GM19395 (cell line): ENCODE measurements at regions not wholly inside any gene's neighbourhood (a gene's known extent, or its start where the extent isn't known, plus 50 kb on each side); places are given as distances from the start of the nearest gene placed in this dataset.
"Not testable (repeated sequence)": the region's sequence is repeated elsewhere in the genome, so short reads cannot be mapped to it uniquely, and the experiment has no call there.

Experiments used
- ATAC-seq: cut with Tn5 transposase; IDR thresholded peaks from one replicate; pipeline ENCODE4 v1.9.1; 2021; ENCODE audit warnings: mild to moderate bottlenecking, moderate library complexity; ENCODE audit not compliant: unreplicated experiment

DNA sequence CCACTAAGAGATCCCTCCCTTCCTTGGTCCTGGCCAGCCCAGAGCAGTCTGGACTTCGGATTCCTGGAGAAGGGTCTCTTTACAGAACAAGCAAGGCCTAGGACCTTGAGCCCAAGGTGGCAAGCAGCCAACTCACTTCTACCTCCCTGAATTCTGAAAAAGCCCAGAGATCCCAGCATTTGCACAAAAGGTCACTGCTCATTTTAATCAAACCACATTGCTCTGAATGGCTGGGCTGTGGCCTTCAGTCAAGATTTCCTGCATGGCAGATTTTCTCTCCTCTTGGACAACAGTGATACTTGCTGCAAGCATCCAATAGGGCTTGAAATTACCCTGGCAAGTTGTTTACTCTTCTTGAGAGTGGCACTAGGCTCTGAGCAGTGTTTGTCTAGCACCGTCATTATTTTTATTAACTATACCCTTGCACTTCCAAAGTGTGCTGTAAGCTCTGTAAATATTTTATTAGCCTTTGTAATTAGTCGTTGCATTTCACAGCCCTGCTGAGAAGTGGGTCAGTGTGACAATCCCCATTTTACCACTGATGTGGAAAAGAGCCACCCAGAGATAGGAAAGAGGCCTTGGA lies 274.7 kb upstream of the CTNNB1 start:
- no peak for ATAC-seq

DNA sequence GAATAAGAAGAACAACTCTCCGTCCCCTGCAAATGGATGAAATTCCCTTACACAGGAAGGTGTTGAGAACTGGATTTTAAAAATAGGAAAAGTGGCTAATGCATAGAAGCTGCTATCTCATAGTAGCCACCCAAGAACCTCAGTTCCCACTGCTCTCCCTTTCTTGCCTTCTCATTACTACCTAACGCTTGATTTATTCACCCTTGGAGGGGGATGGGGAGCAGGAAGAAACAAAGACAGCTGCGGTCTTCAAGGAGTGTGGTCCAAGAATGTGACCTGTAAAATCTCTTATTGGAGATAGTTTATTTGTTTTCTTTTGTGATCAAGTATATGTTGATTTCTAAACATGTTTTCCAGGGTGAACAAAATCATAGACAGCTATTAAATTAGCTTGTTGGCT lies 274.1 kb upstream of the CTNNB1 start:
- no peak for ATAC-seq

DNA sequence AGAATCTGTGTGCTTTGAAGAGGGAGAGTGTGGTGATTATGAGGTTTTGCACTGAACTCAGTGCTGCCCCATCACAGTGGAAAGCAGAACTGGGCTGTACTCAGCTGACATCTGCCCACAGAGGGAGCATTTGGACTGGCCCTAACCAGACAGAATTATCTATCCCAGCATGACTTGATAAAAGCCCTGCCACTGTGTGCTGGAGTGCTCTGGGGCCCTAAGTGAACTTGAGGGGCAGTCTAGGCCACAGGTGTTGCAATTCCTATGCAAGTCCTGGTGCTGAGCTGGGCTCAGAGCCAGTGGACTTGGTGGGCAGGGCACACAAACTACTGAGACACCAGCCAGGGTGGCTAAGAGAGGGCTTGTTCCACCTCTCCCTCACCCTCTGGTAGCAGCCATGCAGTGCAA lies 269.2 kb upstream of the CTNNB1 start:
- ATAC-seq = no peak

DNA sequence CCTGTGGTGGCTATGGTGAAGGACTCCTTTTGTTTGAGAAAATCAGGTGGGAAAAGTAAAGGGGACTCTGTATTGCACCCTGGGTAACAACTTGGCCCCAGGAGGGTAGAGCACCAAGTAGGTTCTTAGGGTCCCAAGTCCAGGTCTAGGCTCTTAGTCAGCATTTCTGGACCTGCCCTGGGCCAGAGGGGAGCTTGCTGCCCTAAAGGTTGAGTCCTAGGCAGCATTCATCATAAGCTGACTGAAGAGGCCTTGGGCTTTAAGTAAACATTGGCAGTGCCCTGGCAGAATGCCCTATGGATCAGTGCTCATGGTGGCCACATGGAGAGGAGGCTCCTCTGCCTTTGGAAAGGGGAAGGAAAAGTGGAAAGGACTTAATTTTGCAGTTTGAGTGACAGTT lies 268.5 kb upstream of the CTNNB1 start:
- ATAC-seq = no peak

DNA sequence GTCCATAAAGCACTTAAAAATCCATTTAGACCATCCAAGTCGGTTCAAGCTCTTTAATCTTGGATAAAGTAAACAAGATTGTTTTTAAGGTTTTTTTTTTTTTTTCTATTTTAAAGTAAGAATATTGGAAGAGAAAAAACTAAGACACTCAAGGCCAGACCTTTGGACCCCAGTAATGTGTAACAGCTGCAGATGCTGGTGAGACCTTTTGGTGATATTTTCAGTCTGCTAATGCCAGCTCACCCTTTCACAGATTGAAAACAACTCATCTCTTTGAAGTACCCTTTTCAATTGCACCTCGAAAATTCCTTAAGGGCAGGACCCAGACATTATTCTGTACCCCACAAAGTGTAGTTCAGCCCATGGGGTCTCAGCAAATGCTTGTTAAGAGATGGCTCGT lies 260.7 kb upstream of the CTNNB1 start:
- no peak for ATAC-seq

DNA sequence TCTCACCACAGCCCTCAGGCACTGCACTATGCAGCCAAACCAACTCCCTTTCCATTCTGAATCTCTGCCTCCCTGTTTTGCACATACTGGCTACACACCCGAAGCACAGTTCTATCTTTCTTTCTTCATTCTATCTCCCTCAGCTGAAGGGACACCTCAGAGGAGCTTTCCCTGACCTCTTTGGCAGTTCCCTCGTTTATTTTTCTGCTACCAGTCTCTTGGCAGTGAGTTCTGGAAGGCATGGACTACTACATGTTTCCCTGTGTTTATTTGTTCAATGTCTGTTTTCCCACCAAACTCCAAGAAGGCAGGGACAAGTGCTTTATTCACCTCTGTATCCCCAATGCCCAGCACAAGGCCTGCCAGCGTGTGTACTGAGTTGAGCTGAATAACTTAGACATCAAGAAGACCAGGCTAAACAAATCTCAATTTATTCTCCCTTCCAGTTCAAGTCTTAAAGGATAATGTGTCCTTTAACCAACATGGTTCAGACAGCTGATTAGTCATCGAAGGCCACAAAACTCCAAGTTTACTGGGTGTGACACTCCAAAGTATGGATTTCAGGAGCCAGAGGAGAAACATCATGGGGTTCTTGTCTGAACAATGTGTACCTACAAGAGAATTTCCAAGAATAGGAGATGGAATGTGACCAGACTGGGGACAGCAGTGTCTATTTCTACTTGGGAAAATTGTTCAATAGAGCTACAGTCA lies 260.1 kb upstream of the CTNNB1 start:
- ATAC-seq = no peak

DNA sequence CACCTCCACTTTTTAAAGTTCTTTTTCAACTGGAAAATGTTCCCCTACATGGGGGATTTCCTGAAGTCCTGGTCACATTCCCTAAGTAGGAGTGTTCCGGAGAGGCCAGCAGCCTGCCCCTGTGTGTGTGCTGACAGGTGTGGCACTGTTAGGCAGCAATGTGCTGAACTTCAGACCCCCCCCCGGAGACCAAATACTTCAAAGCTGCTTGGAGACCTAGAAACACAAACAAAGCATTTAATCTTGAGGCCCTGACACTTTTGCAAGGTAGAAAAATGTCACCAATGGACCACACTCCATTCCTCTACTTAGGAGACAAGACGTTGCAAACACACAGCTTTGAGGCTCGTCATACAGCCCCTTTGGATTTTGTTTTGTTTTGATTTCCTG lies 259.6 kb upstream of the CTNNB1 start:
- no peak for ATAC-seq

DNA sequence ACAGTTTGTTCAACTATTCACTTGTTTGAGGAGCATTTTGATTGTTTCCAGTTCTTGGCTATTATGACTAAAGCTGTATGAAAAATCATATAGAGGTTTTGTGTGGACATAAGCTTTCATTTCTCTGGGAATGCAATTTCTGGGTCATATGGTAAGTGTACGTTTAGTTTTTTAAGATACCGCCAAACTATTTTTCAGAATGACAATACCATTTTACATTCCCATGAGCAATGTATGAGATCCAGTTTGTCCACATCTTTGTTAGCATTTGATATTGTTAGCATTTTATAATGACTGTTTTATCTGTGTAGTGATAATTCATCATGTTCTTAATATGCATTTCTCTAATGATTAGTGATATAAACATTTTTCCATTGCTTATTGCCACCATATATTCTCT lies 258.7 kb upstream of the CTNNB1 start:
- ATAC-seq = no peak

DNA sequence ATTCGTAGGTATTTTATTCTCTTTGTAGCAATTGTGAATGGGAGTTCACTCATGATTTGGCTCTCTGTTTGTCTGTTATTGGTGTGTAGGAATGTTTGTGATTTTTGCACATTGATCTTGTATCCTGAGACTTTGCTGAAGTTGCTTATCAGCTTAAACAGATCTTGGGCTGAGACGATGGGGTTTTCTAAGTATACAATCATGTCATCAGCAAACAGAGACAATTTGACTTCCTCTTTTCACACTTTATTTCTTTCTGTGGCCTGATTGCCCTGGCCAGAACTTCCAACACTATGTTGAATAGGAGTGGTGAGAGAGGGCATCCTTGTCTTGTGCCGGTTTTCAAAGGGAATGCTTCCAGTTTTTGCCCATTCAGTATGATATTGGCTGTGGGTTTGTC lies 252.3 kb upstream of the CTNNB1 start:
- ATAC-seq = not testable (repeated sequence)

DNA sequence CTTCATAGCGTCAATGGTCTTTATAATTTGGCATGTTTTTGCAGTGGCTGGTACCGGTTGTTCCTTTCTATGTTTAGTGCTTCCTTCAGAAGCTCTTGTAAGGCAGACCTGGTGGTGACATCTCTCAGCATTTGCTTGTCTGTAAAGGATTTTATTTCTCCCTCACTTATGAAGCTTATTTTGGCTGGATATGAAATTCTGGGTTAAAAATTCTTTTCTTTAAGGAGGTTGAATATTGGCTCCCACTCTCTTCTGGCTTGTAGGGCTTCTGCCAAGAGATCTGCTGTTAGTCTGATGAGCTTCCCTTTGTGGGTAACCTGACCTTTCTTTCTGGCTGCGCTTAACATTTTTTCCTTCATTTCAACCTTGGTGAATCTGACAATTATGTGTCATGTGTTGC lies 250.0 kb upstream of the CTNNB1 start:
- not testable (repeated sequence) for ATAC-seq

DNA sequence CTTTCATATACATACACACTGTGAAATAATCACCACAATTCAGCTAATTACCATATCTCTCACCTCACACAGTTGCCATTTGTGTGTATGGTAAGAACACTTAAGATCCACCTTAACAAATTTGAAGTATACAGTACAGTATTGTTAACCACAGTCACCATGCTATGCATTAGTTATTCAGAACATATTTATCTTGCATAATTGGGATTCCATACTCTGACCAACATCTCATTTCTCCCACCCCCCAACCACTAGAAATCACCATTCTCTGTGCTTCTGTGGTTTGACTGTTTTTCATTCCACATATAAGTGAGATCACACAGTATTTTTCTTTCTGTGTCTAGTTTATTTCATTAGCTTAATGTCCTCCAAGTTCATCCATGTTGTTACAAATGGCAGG lies 247.7 kb upstream of the CTNNB1 start:
- ATAC-seq = no peak

DNA sequence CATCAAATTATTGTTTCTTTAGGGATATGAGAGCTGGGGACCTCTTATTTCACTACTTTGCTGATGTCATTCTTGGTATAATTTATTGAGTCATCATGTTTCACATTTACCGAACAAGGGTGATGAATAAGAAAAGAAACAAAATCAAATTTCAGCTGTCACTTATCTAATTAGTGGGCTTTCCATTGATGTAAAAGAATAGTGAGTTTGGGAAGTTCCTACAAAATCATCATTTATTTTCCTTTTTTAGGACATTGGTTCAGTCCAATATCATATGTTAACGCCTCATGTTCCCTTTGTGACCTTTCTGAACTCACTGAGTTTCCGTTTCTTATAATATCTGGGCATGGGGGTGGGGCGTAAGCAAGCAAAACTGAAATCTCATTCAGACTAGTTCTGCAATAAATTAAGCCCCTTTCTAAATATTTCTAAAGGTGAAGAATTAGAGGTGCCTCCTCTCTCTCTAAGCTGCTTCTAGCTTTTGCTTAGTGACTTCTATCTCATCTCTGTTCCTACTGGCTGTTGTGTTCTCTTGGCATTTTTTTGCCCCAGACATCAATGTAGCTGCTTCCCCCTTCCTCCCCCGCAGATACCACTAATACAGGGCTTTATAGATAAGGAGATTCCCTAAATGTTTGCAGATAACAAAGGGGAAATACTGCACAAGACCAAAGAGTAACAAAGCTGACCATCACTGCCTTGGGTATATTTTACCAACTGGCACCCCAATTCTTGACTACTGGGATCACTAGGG lies 238.0 kb upstream of the CTNNB1 start:
- peak; percentile 63 for ATAC-seq

DNA sequence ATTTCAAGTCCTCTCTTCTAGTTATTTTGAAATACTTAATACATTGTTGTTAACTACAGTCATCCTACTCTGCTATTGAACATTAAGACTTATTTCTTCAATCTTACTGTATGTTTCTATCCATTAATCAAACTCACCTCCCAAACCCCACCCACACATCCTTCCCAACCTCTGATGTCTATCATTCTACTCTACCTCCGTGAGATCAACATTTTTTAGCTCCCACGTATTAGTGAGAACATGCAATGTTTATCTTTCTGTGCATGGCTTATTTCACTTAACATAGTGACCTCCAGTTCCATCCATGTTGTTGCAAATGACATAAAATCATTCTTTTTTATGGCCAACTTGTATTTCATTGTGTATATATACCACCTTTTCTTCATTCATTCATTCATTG lies 236.6 kb upstream of the CTNNB1 start:
- ATAC-seq = no peak

DNA sequence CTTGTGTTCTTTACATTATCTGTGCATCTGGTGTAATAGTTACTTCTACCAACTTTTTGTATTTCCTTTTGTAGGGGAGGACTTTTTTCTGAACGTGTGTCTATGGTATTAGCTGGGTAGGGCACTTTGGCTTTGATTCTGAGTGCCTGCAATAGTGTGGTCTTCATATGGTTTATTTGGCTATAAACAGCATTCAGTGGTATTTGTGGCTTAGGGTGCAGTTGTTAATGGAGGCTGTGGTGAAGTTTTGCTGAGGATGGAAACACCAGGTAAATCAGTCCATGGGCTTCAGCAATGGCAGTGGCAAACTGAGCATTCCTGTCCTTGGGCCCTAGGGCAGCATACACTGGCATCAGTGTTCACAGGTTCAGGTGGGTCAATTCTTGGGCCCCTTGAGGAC lies 230.6 kb upstream of the CTNNB1 start:
- no peak for ATAC-seq

DNA sequence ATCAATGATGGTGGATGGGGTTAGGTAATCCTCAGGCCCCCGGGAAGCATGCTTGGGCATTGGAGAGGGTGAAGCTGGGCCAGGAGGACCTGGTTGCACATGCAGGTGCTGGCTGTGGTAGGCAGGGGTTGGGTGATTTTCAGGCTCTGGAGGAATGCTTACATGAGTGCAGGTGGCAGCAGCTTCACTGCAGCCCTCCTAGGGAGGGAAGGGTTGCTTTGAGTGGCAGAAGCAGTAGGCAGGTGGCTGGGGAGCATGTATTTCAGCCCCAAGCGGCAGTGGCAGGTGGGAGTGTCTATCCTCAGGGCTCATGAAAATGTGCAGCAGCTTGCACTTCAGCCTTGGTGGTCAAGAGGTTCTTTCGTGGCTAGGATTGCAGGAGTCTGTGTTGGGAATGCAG lies 230.0 kb upstream of the CTNNB1 start:
- no peak for ATAC-seq

DNA sequence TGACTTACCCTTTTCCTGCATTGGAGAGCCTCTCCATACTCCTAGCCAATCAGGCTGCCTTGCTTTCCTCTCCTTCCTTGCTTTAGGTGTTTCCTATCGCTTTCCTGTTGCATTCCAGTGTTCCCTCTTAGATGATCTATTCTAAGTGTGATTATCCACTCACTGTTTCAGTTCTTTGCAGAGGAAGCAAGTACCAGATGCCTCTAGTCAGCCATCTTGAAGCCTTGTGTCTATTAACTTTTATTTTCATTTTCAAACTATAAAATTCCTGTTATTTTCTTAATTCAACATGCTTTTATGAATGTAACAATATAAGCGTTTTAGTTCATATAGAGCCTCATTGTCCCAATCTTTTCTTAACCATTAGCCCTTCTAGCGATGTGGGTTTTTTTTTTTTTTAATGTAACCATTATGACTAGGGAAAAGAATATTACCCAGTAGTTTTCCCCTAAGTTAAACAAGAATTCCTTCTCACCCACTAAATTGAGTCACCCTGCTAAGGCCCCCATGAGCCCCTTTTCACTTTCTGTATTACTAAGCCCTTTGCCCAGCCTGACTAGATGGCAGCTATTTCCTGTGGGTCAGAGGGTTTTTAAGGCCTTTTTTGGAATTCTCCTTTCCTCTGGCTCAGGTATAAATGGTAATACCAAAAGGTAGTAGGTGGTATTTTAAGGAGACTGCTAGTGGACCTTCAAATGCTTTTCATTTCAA lies 229.4 kb upstream of the CTNNB1 start:
- no peak for ATAC-seq

DNA sequence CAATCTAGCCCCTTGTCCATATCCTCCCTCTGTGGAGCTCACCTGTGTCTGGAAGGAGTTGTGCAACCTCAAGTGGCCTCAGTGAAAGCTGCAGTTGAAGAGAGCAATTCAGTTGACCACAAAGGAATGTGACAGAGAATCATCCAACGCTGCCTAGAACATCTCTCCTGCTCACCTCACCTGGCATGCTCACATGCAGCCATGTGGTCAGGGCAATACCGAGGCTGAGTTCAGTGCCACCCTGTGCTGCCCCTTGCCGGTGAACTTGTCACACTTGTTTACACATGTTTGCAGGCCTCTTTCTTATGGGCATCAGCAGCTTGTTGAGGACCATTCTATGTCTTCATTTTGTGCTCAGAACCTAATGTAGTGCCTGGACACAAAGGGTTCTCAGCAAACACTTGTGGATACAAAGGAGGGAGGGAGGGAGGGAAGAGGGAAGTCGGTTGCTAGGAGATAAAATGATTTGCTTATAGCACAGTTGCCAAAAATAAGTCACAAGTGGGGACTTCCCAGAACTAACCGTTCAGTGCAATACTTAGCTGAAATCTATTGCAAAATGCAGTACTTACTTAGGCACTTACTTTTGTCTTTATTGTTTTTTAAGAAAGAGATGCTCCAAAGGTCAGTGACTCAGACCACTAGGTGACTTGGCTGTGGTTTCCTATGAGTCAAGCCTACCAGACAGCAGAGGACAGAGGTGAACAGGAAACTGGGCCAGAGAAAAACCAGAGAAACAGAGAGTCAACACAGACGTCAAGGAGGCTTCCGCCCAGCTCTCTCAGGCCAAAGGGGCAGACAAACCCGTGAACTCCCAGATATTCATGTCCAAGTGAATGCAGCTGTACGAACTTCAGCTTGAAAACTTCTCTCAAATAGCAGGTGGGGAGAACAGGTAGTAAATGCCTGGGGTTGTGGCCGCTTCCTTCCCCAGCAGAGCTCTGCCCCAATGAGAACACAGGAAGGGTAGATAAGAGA lies 227.8 kb upstream of the CTNNB1 start:
- peak; percentile 98 for ATAC-seq

DNA sequence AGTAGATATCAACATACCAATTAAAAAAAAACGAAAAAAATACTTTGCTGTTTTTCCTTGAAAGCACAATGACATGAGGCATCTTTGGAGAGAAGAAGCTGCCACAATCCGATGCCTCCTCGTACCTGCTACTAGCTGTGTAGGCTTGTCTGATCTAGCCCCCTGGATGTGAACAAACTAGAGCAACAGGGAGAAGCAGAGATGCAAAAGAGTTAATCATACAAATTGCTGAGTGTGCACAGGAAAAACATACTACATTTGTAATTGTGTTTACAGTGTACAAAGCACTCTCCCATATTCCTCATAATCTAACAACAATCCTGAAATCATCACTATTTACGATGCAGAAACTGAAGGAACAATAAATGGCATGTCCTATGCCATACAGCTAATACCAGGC lies 227.0 kb upstream of the CTNNB1 start:
- ATAC-seq = no peak

DNA sequence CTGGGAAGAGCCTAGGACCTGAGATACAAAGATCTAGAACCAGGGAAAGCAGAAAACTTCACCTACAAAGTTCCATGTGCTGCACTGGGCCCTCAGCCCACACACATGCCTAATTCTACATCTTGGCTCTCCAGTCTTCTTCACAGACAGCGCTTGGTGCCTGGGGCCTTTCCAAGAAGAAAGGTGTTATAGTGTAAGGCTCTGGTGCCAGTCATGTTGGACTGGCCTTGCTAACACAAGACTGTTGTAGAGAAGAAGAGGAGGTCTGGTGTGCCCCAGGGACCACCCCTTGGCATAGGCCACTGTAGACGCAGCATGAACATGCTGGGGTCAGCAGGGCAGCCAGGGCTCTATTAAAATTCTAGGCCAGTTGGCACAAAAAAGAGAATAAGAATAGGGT lies 226.2 kb upstream of the CTNNB1 start:
- no peak for ATAC-seq

DNA sequence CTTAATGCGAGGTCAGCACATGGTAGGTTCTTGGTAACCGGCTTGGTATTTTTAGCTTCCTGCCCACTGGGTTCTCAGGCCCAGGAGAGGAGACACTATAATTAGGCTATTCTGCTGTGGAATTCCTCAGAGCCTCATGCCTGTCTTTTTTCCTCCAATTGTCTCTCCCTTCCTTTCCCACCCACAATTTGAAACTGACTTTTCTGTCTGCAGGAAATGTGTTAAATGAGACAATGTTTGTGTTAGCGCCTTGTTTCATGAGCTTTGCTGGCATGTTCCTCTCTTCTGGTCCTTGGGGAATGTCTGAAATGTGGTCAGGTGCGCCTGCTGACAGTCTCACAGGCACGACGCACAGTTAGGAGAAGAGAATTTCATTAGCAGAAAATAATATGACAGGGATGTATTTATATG lies 223.6 kb upstream of the CTNNB1 start:
- no peak for ATAC-seq

DNA sequence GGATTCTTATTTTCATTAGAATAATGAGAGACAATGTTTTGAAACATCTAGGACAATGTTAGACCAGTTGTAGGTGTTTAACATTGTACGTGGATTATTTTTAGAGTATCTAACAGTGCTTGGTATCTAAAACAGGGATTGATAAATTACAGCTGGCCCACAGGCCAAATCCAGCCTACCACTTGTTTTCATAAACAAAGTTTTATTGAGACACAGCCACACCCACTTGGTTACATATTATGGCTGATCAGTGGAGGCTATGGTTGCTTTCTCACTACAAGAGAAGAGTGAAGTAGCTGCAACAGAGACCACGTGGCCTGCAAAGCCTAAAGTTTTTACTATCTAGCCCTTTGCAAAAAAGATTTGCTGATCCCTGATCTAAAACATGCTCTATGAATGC lies 223.1 kb upstream of the CTNNB1 start:
- ATAC-seq = no peak
